Glutamatergic neuron (in vitro differentiated cells): ENCODE measurements at regions not wholly inside any gene's neighbourhood (a gene's known extent, or its start where the extent isn't known, plus 50 kb on each side); places are given as distances from the start of the nearest gene placed in this dataset.

Experiments
- DNase-seq: peaks from one replicate; pipeline ENCODE4 v3.0.0; 2022
- H3K27ac Mint-ChIP-seq: one replicate; pipeline ENCODE4 v1.8.0; 2020; ENCODE audit warnings: mild to moderate bottlenecking, mixed read lengths, inconsistent platforms; ENCODE audit not compliant: unreplicated experiment
- H3K27me3 Mint-ChIP-seq: one replicate; pipeline ENCODE4 v1.8.0; 2020; ENCODE audit warnings: mild to moderate bottlenecking, moderate library complexity, mixed read lengths, inconsistent platforms; ENCODE audit not compliant: unreplicated experiment
- H3K36me3 Mint-ChIP-seq: one replicate; pipeline ENCODE4 v1.8.0; 2020; ENCODE audit warnings: mild to moderate bottlenecking, mixed read lengths, inconsistent platforms; ENCODE audit not compliant: unreplicated experiment
- H3K4me1 Mint-ChIP-seq: one replicate; pipeline ENCODE4 v1.8.0; 2020; ENCODE audit warnings: mild to moderate bottlenecking, low read depth, mixed read lengths, inconsistent platforms; ENCODE audit not compliant: unreplicated experiment
- H3K4me3 Mint-ChIP-seq: one replicate; pipeline ENCODE4 v1.8.0; 2020; ENCODE audit warnings: mild to moderate bottlenecking, mixed read lengths, inconsistent platforms; ENCODE audit not compliant: unreplicated experiment
- H3K9me3 Mint-ChIP-seq: one replicate; pipeline ENCODE4 v1.8.0; 2020; ENCODE audit warnings: mild to moderate bottlenecking, moderate library complexity, mixed read lengths, inconsistent platforms; ENCODE audit not compliant: unreplicated experiment
- TF ChIP-seq, protein P1 (sequence below): fragments of 200-600 bp; sonication (generic); IDR thresholded peaks from one replicate; pipeline ENCODE4 v1.5.0; 2021; ENCODE audit not compliant: partially characterized antibody, unreplicated experiment

GRCh38 chr1:4962836-4963235 lies 308.4 kb downstream of the AJAP1 start:
- H3K27me3 Mint-ChIP-seq: peaks cover 3% of the 10 kb centered on the region

DNA sequence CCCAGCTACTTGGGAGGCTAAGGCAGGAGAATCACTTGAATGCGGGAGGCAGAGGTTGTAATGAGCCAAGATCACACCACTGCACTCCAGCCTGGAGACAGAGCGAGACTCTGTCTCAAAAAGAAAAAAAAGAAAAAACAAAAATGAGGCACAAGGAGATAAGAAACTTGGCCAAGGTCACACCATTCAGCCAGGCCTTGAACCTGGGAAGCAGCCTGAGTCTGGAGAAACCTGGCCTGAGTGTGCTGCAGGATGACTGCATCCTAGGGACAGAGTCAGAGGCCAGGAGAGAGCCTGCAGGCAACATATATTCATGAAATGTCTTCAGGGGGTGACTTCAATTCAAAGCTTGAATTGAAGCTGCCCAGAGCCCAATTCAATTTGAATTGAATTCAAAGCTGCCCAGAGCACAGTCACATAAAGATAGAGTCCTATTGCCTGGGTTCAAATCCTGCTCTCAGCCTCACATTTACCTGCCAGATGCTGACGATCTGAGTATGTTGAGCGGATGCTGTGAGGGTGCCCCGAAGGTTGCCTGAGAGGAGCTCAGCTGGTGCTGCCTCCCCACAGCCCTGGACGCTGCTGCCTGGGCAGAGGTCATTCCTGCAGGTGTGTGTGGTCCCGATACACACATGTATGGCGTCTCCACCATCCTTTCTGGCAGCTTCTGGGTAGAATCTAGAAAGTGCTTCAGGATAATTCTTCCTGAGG lies 307.7 kb downstream of the AJAP1 start:
- Mint-ChIP-seq H3K36me3 (peaks cover 11% of the 10 kb centered on the region), H3K27me3 (peaks cover 2% of the 10 kb centered on the region)

More at GRCh38 chr1:4962836-4963235, 308.4 kb downstream of the AJAP1 start:
- Mint-ChIP-seq H3K36me3 (peaks cover 11% of the 10 kb centered on the region), H3K4me1 (no peaks in the 10 kb centered on the region), H3K9me3 (peaks cover 16% of the 10 kb centered on the region), H3K4me3 (no peak overlapping the region), H3K27ac (no peak overlapping the region)
- no peak for DNase-seq
- TF ChIP-seq, protein P1, sequence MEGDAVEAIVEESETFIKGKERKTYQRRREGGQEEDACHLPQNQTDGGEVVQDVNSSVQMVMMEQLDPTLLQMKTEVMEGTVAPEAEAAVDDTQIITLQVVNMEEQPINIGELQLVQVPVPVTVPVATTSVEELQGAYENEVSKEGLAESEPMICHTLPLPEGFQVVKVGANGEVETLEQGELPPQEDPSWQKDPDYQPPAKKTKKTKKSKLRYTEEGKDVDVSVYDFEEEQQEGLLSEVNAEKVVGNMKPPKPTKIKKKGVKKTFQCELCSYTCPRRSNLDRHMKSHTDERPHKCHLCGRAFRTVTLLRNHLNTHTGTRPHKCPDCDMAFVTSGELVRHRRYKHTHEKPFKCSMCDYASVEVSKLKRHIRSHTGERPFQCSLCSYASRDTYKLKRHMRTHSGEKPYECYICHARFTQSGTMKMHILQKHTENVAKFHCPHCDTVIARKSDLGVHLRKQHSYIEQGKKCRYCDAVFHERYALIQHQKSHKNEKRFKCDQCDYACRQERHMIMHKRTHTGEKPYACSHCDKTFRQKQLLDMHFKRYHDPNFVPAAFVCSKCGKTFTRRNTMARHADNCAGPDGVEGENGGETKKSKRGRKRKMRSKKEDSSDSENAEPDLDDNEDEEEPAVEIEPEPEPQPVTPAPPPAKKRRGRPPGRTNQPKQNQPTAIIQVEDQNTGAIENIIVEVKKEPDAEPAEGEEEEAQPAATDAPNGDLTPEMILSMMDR: no peak

DNA sequence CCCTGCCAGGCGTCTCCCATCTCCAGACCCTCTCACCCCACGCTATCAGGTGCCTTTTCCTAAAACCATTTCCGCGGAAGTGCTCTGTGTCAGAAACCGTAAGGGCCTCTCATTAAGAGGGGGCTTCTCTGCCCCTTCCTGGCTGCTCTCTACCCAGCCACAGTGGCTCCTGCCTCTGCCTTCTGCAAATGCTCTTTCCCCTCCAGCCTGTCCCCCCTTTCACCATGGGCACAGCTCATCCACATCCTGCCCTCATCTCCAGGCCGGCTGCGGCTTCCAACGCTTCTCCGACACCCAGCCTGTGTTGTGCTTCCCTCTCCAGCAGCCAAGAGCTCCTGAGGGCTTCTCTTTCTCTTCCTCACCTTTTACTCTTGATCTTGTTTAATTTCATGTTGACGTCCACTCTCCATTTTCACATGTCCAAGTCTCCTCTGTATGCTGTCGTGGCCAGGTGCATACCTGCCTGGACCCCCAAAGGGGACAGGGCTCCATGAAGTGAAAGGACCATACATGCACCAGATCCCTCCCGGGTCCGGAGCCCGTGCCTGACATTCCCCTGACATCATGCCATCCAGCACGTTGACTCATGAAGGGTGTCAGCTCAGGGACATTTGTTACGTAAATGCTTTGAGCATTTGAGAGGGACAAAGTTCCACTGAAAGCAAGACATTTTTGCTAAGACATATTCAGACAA lies 306.5 kb downstream of the AJAP1 start:
- TF ChIP-seq, protein P1: no peak
- Mint-ChIP-seq H3K4me1 (no peaks in the 10 kb centered on the region), H3K27ac (no peak overlapping the region), H3K4me3 (no peak overlapping the region), H3K27me3 (peaks cover 2% of the 10 kb centered on the region), H3K9me3 (peaks cover 15% of the 10 kb centered on the region), H3K36me3 (peaks cover 15% of the 10 kb centered on the region)
- DNase-seq: no peak

More for the DNA sequence above, 307.7 kb downstream of the AJAP1 start:
- DNase-seq: no peak
- peaks cover 13% of the 10 kb centered on the region for H3K9me3 Mint-ChIP-seq
- no peaks in the 10 kb centered on the region for H3K4me1 Mint-ChIP-seq
- TF ChIP-seq, protein P1: no peak
- no peak overlapping the region for H3K4me3 Mint-ChIP-seq
- no peak overlapping the region for H3K27ac Mint-ChIP-seq

DNA sequence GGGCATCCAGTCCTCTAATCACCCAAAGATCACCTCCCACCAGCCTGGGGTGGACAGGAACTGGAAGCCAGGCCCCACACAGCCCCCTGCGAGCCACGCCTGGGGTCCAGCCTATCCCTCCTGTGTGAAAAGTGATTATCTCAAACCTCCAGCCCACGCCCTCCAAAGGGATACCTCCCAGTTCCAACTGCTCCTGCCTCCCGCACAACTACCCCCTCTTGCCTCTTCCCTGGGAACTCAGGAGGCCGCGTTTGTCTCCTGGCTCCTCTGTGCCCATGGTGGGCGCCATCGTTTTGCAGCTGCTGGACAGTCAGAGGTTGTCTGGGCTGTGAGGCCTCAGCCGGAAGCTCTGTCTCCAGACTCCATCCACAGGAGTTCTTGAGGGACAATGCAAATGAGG lies 305.9 kb downstream of the AJAP1 start:
- Mint-ChIP-seq H3K27me3 (peaks cover 2% of the 10 kb centered on the region), H3K36me3 (peaks cover 15% of the 10 kb centered on the region), H3K4me1 (no peaks in the 10 kb centered on the region), H3K4me3 (no peak overlapping the region), H3K9me3 (peaks cover 11% of the 10 kb centered on the region), H3K27ac (no peak overlapping the region)
- TF ChIP-seq, protein P1: no peak
- no peak for DNase-seq

DNA sequence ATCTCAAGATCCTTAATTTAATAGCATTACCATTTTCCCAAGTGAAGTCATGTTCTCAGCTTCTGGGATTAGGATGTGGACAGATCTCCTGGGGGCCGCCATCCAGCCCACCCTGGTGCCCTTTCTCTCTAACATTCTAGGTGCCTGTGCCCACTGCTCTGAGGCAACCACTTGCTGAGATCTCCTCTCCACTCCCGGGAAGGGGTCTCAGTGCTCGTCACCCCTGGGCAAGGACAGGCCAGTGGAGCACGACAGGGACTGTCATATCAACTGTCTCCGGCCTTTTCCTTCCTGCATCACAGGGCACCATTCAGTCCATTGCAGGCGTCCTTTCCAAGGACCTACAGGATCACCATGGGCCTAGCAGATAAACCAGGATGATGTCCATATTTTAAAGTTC lies 304.8 kb downstream of the AJAP1 start:
- Mint-ChIP-seq H3K27ac (no peak overlapping the region), H3K4me3 (no peak overlapping the region), H3K4me1 (no peaks in the 10 kb centered on the region), H3K27me3 (peaks cover 2% of the 10 kb centered on the region), H3K9me3 (peaks cover 10% of the 10 kb centered on the region), H3K36me3 (peaks cover 15% of the 10 kb centered on the region)
- TF ChIP-seq, protein P1: no peak
- no peak for DNase-seq
